Endothelial cell of umbilical vein (primary cell): ENCODE measurements at regions not wholly inside any gene's neighbourhood (a gene's known extent, or its start where the extent isn't known, plus 50 kb on each side); places are given as distances from the start of the nearest gene placed in this dataset.

Experiments
- CTCF ChIP-seq, 2 donors: IDR thresholded peaks; 1 replicate in 1 of 2; 2 replicates in 1 of 2; pipeline ENCODE4 v1.5.1; 2011; ENCODE audit warnings: low read length in 2 of 2, mild to moderate bottlenecking in 2 of 2, moderate library complexity in 2 of 2, control low read depth in 1 of 2, inconsistent platforms in 1 of 2, low read depth in 1 of 2; ENCODE audit not compliant: insufficient read depth in 1 of 2; ENCODE audit errors: extremely low read depth in 1 of 2
- EZH2 ChIP-seq: IDR thresholded peaks from 2 replicates; pipeline ENCODE4 v1.6.1; 2012; ENCODE audit warnings: borderline replicate concordance, low read depth, mild to moderate bottlenecking, moderate library complexity, low read length, inconsistent platforms; ENCODE audit not compliant: severe bottlenecking
- JUN ChIP-seq: IDR thresholded peaks from 2 replicates; pipeline ENCODE4 v1.6.1; 2011; ENCODE audit warnings: borderline replicate concordance, low read depth; ENCODE audit not compliant: insufficient read length, insufficient read depth
- POLR2A ChIP-seq: IDR thresholded peaks from 2 replicates; pipeline ENCODE4 v1.6.1; 2012; ENCODE audit warnings: low read depth, mild to moderate bottlenecking, control low read depth, low read length

GRCh38 chr15:69644876-69645275, 192.3 kb downstream of the RPLP1 start:
- TF ChIP-seq CTCF (IDR thresholded peaks at IDR 0.05; ENCODE audit: extremely low read depth in 1 of 2, insufficient read depth in 1 of 2, low read depth in 1 of 2, low read length in 2 of 2) (no peak), POLR2A (no peak), EZH2 (no peak), JUN (no peak)
